Activated T-cell treated with anti-CD3 and anti-CD28 coated beads, Interleukin-2, amount 50 U/mL, for 72 hours (primary cell): ENCODE measurements at regions not wholly inside any gene's neighbourhood (a gene's known extent, or its start where the extent isn't known, plus 50 kb on each side); places are given as distances from the start of the nearest gene placed in this dataset.

ENCODE experiments used
- ATAC-seq, 2 donors: fragments of 150-1000 bp; cut with Tn5 transposase; replicated peaks in 1 of 2; 2 replicates each; pipeline ENCODE4 v1.10.0; 2021; ENCODE audit warnings: moderate library complexity in 2 of 2, mild to moderate bottlenecking in 1 of 2
- DNase-seq, 2 donors: peaks; one replicate each; pipeline ENCODE4 v3.0.0; 2021 to 2022; ENCODE audit warnings: mixed read lengths in 1 of 2
- H3K27ac Mint-ChIP-seq: one replicate; pipeline ENCODE4 v1.8.0; 2022; ENCODE audit warnings: mild to moderate bottlenecking, moderate library complexity, mixed read lengths
- H3K27me3 Mint-ChIP-seq: one replicate; pipeline ENCODE4 v1.8.0; 2022; ENCODE audit warnings: low read depth, mixed read lengths
- H3K36me3 Mint-ChIP-seq, 2 donors: one replicate each; pipeline ENCODE4 v1.8.0; 2022; ENCODE audit warnings: mixed read lengths in 2 of 2, mild to moderate bottlenecking in 1 of 2; ENCODE audit not compliant: insufficient read depth in 2 of 2
- H3K4me1 Mint-ChIP-seq: one replicate; pipeline ENCODE4 v1.8.0; 2022; ENCODE audit warnings: low read depth, mixed read lengths
- H3K4me3 Mint-ChIP-seq, 2 donors: one replicate each; pipeline ENCODE4 v1.8.0; 2022; ENCODE audit warnings: mild to moderate bottlenecking in 2 of 2, mixed read lengths in 2 of 2, moderate library complexity in 2 of 2
- H3K9me3 Mint-ChIP-seq, 2 donors: one replicate each; pipeline ENCODE4 v1.8.0; 2022; ENCODE audit warnings: mixed read lengths in 2 of 2

GRCh38 chr7:26022982-26023381, 129.0 kb upstream of the NFE2L3 start:
- Mint-ChIP-seq H3K27me3 (peaks cover 16% of the 10 kb centered on the region), H3K36me3 (no peaks in the 10 kb centered on the region), H3K27ac (no peak overlapping the region), H3K4me1 (no peaks in the 10 kb centered on the region), H3K4me3 (no peak overlapping the region), H3K9me3 (no peaks in the 10 kb centered on the region)
- ATAC-seq (no peak), DNase-seq (no peak)

DNA sequence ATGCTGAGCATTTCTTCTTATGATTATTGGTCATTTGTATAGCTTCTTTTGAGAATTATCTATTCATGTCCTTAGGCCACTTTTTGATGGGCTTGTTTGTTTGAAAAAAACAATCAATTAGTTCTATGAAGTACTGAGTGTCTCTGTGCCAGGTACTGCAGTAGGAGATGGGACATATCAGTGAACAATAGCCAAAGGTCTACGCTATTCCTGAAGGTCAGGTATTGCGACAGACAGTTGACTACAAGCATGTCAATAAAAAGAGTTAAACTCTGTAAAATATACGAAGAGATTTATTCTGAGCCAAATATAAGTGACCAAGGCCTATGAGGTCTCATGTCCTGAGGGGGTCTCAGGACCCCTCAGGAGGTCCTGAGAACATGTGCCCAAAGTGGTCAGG, 122.1 kb upstream of the NFE2L3 start:
- Mint-ChIP-seq H3K4me1 (no peaks in the 10 kb centered on the region), H3K9me3 (no peaks in the 10 kb centered on the region), H3K36me3 (no peaks in the 10 kb centered on the region), H3K27me3 (peaks cover 14% of the 10 kb centered on the region), H3K27ac (no peak overlapping the region), H3K4me3 (no peak overlapping the region)
- ATAC-seq (no peak), DNase-seq (no peak)

DNA sequence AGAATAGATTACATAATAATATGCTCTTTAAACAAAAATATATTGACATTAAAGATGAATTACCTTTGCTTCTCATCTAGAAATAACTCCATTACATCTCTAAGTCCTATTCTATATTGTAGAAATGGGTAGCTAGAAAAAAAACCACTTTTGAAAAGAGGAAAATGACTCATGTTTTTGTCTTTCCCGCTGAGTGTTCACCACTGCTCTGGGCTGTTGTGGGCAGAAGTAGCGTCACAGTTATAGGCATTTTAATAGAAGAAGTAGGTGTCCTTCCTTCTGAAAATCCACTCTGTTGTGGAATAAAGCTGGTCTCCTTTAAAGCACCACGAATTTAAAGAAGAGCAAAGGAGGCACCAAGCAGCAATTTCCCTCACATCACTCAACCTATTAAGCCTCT, 117.6 kb upstream of the NFE2L3 start:
- no peaks in the 10 kb centered on the region for H3K36me3 Mint-ChIP-seq

DNA sequence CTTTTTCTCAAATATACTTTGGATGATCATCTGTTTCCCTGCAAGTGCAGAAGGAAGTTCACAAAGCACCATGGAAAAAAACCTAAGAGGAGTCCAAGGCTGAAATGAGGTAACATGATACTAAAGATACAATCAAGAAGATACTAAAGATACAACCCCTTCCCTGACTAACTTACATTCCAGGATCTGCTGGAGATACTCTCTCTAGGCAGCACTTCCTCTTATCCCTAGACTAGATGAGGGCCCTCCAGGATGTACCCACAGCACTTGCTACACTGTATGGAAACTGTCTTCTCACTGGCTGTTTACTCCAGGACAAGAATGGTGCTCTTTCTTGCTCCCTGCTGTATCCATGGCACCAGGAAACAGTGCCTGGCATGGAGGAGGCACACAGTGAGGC, 116.4 kb upstream of the NFE2L3 start:
- H3K27ac Mint-ChIP-seq = no peak overlapping the region
- DNase-seq = no peak
- no peak for ATAC-seq
- H3K4me1 Mint-ChIP-seq = peaks cover 10% of the 10 kb centered on the region
- H3K36me3 Mint-ChIP-seq = no peaks in the 10 kb centered on the region
- H3K4me3 Mint-ChIP-seq = no peak overlapping the region
- H3K27me3 Mint-ChIP-seq = peaks cover 33% of the 10 kb centered on the region
- H3K9me3 Mint-ChIP-seq = no peaks in the 10 kb centered on the region

More for the DNA sequence above, 117.6 kb upstream of the NFE2L3 start:
- H3K9me3 Mint-ChIP-seq = no peaks in the 10 kb centered on the region
- no peak overlapping the region for H3K27ac Mint-ChIP-seq
- peak in 1 of 2 donors; percentile 9 for DNase-seq
- H3K4me1 Mint-ChIP-seq = peaks cover 10% of the 10 kb centered on the region
- H3K27me3 Mint-ChIP-seq = peaks cover 27% of the 10 kb centered on the region
- H3K4me3 Mint-ChIP-seq = no peak overlapping the region
- ATAC-seq = peak; percentile 32 to 44

DNA sequence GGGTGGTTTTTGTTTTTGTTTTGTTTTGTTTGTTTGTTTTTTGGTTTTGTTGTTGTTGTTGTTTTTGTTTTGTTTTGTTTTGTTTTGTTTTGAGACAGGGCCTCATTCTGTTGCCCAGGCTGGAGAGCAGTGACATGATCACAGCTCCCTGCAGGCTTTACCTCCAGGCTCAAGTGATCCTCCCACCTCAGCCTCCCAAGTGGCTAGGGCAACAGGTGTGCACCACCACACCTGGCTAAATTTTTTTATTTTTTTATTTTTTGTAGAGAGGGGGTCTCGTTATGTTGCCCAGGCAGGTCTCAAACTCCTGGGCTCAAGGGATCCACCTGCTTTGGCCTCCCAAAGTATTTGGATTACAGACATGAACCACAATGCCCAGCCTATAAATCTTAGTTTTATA, 115.9 kb upstream of the NFE2L3 start:
- no peaks in the 10 kb centered on the region for H3K36me3 Mint-ChIP-seq
- no peak overlapping the region for H3K4me3 Mint-ChIP-seq
- no peak for ATAC-seq
- no peak for DNase-seq
- H3K9me3 Mint-ChIP-seq = no peaks in the 10 kb centered on the region
- peaks cover 28% of the 10 kb centered on the region for H3K27me3 Mint-ChIP-seq
- no peak overlapping the region for H3K27ac Mint-ChIP-seq
- H3K4me1 Mint-ChIP-seq = peaks cover 10% of the 10 kb centered on the region

- Mint-ChIP-seq H3K27ac (no peak overlapping the region), H3K4me1 (peaks cover 10% of the 10 kb centered on the region), H3K9me3 (no peaks in the 10 kb centered on the region), H3K27me3 (peaks cover 26% of the 10 kb centered on the region), H3K4me3 (peak overlapping the region; percentile 54 to 57), H3K36me3 (no peaks in the 10 kb centered on the region)
- DNase-seq (no peak), ATAC-seq (peak in 1 of 2 donors; percentile 40)
Measured at GRCh38 chr7:26038201-26038990, 113.6 kb upstream of the NFE2L3 start.

DNA sequence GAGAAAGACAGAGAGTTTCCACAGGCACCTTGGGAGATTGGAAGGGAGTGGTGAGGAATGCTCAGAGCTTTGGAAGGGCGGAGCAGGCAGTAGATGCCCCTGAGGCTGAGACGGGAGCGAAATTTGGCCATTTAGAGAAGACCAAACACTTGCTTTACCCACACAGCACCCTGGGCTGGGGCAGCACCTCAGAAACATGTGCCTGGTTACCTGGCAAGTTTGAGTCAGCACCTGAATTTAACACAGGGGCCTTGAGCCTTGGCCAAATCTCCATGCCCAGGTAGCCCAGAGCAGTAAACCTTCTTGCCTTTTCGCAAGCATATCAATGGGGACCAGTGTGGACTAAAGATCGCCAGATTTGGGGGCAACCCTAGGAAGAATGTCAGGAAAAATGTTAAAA, 111.9 kb upstream of the NFE2L3 start:
- Mint-ChIP-seq H3K4me1 (peaks cover 10% of the 10 kb centered on the region), H3K36me3 (no peaks in the 10 kb centered on the region), H3K27me3 (peaks cover 32% of the 10 kb centered on the region), H3K4me3 (no peak overlapping the region), H3K9me3 (no peaks in the 10 kb centered on the region), H3K27ac (no peak overlapping the region)
- no peak for ATAC-seq
- no peak for DNase-seq

DNA sequence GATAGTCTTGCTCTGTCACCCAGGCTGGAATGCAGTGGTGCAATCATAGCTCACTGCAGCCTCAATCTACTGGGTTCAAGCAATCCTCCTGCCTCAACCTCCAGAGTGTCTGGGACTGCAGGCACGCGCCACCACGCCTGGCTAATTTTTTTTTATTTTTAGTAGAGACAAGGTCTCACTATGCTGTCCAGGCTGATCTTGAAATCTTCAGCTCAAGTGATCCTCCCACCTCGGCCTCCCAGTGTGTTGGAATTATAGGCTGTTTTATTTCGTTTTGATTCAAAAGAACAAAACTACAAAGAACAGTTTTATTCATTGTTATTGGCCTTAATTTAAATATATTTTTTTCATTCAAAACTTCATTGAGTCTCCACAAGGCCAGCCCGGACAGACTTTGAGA, 109.8 kb upstream of the NFE2L3 start:
- peaks cover 10% of the 10 kb centered on the region for H3K4me1 Mint-ChIP-seq
- ATAC-seq (no peak), DNase-seq (no peak)
- peaks cover 32% of the 10 kb centered on the region for H3K27me3 Mint-ChIP-seq
- no peak overlapping the region for H3K4me3 Mint-ChIP-seq
- H3K27ac Mint-ChIP-seq = no peak overlapping the region
- H3K9me3 Mint-ChIP-seq = no peaks in the 10 kb centered on the region
- H3K36me3 Mint-ChIP-seq = no peaks in the 10 kb centered on the region

GRCh38 chr7:26043801-26044200, 108.2 kb upstream of the NFE2L3 start:
- ATAC-seq (no peak), DNase-seq (no peak)
- peaks cover 21% of the 10 kb centered on the region for H3K27me3 Mint-ChIP-seq
- H3K4me1 Mint-ChIP-seq = peaks cover 2% of the 10 kb centered on the region
- H3K4me3 Mint-ChIP-seq = no peak overlapping the region
- H3K27ac Mint-ChIP-seq = no peak overlapping the region
- H3K36me3 Mint-ChIP-seq = no peaks in the 10 kb centered on the region
- no peaks in the 10 kb centered on the region for H3K9me3 Mint-ChIP-seq

DNA sequence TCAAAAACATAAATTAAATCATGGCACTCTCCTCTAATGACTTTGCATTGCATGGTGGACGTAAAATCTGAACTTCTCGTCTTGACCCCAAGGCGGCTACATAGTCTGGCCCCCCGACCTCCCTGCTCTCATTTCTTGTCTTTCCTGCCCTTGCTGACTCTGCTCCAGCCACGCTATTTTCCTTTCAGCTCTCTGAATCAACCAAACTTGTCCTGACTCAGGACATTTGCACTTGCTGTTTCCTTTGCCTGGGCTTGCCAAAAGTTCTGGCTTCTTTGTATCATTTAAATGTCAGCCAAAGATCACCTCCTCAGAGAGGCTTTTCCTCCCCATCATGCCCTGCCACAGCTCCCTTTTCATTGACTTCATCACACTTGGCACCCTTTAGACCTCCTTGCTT, 107.7 kb upstream of the NFE2L3 start:
- H3K36me3 Mint-ChIP-seq = no peaks in the 10 kb centered on the region
- ATAC-seq (no peak), DNase-seq (no peak)
- H3K27ac Mint-ChIP-seq = no peak overlapping the region
- H3K27me3 Mint-ChIP-seq = peaks cover 19% of the 10 kb centered on the region
- H3K4me1 Mint-ChIP-seq = no peaks in the 10 kb centered on the region
- no peaks in the 10 kb centered on the region for H3K9me3 Mint-ChIP-seq
- no peak overlapping the region for H3K4me3 Mint-ChIP-seq

DNA sequence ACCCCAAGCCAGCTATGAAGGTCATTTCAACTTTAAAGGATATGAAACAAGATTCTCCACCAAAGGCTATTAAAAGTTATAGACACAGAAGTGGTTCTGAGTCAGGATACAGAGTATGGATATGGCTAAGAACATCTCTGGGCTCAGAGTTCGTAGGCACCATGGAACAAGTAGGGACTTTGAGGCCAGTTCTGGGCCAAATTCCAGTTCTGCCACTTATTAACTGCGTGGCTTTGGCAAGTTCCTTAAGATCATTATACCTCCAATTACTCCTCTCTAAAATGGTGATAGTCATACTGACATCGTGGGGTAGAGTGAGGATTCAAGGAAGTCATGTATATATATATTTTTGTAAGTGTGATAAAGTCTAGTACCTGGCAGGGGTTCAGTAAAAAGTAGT, 105.8 kb upstream of the NFE2L3 start:
- Mint-ChIP-seq H3K36me3 (no peaks in the 10 kb centered on the region), H3K27ac (no peak overlapping the region), H3K27me3 (peaks cover 25% of the 10 kb centered on the region), H3K9me3 (no peaks in the 10 kb centered on the region), H3K4me1 (no peaks in the 10 kb centered on the region), H3K4me3 (no peak overlapping the region)
- no peak for ATAC-seq
- DNase-seq = no peak

DNA sequence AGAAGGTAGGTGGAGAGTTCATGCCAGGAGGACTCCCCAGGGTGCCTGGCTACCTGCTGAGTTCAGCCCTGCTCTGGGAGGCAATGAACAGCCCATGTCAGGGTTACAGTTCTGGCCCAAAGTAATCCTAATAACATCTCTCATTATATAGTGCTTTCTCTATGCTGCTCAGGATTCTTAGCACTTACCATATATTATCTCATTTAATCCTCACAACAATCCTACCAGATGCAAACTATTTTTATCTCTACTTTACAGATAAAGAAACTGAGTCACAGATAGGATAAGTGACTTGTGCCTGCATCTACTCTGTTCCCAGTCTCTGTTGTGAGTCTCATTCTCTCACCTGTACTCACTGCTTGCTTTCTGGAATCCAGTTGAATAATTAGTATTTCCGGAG, 105.1 kb upstream of the NFE2L3 start:
- no peak for DNase-seq
- Mint-ChIP-seq H3K27ac (no peak overlapping the region), H3K36me3 (no peaks in the 10 kb centered on the region), H3K4me3 (no peak overlapping the region), H3K27me3 (peaks cover 32% of the 10 kb centered on the region), H3K9me3 (no peaks in the 10 kb centered on the region), H3K4me1 (no peaks in the 10 kb centered on the region)
- no peak for ATAC-seq

GRCh38 chr7:26048663-26049062, 103.3 kb upstream of the NFE2L3 start:
- DNase-seq = no peak
- Mint-ChIP-seq H3K9me3 (no peaks in the 10 kb centered on the region), H3K4me3 (no peak overlapping the region), H3K27me3 (peaks cover 33% of the 10 kb centered on the region), H3K36me3 (no peaks in the 10 kb centered on the region), H3K4me1 (no peaks in the 10 kb centered on the region), H3K27ac (no peak overlapping the region)
- no peak for ATAC-seq

DNA sequence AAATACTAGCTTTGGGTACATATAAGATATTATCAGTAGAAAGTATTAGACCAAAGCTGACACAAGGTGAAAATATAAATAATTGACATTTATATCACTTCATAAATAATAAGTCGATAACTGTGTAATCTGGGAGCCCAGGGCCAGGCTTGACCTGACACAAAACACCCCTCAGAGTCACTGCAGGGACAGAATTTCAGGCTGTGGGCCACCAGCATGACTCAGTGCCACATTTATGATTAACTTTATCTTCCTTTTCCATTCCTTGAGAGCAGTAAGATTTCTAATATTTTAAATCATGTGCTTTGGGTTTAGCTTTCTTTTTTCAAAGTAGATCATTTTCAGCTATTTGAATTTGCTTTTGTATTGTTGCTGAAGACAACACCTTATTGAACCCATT, 102.9 kb upstream of the NFE2L3 start:
- H3K4me1 Mint-ChIP-seq = no peaks in the 10 kb centered on the region
- peaks cover 29% of the 10 kb centered on the region for H3K27me3 Mint-ChIP-seq
- no peaks in the 10 kb centered on the region for H3K36me3 Mint-ChIP-seq
- H3K4me3 Mint-ChIP-seq = no peak overlapping the region
- DNase-seq (no peak), ATAC-seq (no peak)
- H3K27ac Mint-ChIP-seq = no peak overlapping the region
- H3K9me3 Mint-ChIP-seq = no peaks in the 10 kb centered on the region
